ENCODE measurements at regions not wholly inside any gene's neighbourhood (a gene's known extent, or its start where the extent isn't known, plus 50 kb on each side); places are given as distances from the start of the nearest gene placed in this dataset.

GRCh38 chr10:36802490-36803153 lies 322.8 kb upstream of the ANKRD30A start:
- no peaks in the 10 kb centered on the region for H3K36me3 ChIP-seq (ENCODE audit: control insufficient read depth in 5 of 5, insufficient read depth in 5 of 5, low read length in 5 of 5)
- no peaks in the 10 kb centered on the region for H3K27me3 ChIP-seq (ENCODE audit: control insufficient read depth in 5 of 5, insufficient read depth in 4 of 5, low read length in 5 of 5)
- no peak overlapping the region for H3K9ac ChIP-seq (ENCODE audit: low read length in 5 of 5)
- peaks cover 0 to 11% (median 8%) of the 10 kb centered on the region in 5 donors for H3K4me1 ChIP-seq (ENCODE audit: control insufficient read depth in 5 of 5, insufficient read depth in 5 of 5, low read length in 5 of 5)
- H3K9me3 ChIP-seq (ENCODE audit: control insufficient read depth in 5 of 5, low read length in 5 of 5): no peaks in the 10 kb centered on the region
- no peak overlapping the region for H3K4me3 ChIP-seq (ENCODE audit: low read depth in 1 of 5, low read length in 5 of 5)
- no peak overlapping the region for H3K27ac ChIP-seq (ENCODE audit: low read depth, low read length)

GRCh38 chr10:36801660-36802059 lies 323.7 kb upstream of the ANKRD30A start:
- Histone ChIP-seq H3K27me3 (ENCODE audit: control insufficient read depth in 5 of 5, insufficient read depth in 4 of 5, low read length in 5 of 5) (no peaks in the 10 kb centered on the region), H3K9ac (ENCODE audit: low read length in 5 of 5) (no peak overlapping the region), H3K36me3 (ENCODE audit: control insufficient read depth in 5 of 5, insufficient read depth in 5 of 5, low read length in 5 of 5) (no peaks in the 10 kb centered on the region), H3K27ac (ENCODE audit: low read depth, low read length) (no peak overlapping the region), H3K4me3 (ENCODE audit: low read depth in 1 of 5, low read length in 5 of 5) (no peak overlapping the region), H3K9me3 (ENCODE audit: control insufficient read depth in 5 of 5, low read length in 5 of 5) (no peaks in the 10 kb centered on the region), H3K4me1 (ENCODE audit: control insufficient read depth in 5 of 5, insufficient read depth in 5 of 5, low read length in 5 of 5) (peaks cover 0 to 11% (median 8%) of the 10 kb centered on the region in 5 donors)

GRCh38 chr10:36794981-36795380 lies 330.4 kb upstream of the ANKRD30A start:
- no peaks in the 10 kb centered on the region for H3K9me3 ChIP-seq (ENCODE audit: control insufficient read depth in 5 of 5, low read length in 5 of 5)
- H3K36me3 ChIP-seq (ENCODE audit: control insufficient read depth in 5 of 5, insufficient read depth in 5 of 5, low read length in 5 of 5): no peaks in the 10 kb centered on the region
- no peaks in the 10 kb centered on the region for H3K27me3 ChIP-seq (ENCODE audit: control insufficient read depth in 5 of 5, insufficient read depth in 4 of 5, low read length in 5 of 5)
- no peak overlapping the region for H3K4me3 ChIP-seq (ENCODE audit: low read depth in 1 of 5, low read length in 5 of 5)
- H3K4me1 ChIP-seq (ENCODE audit: control insufficient read depth in 5 of 5, insufficient read depth in 5 of 5, low read length in 5 of 5): peaks cover 0 to 2% (median 0%) of the 10 kb centered on the region in 5 donors
- H3K27ac ChIP-seq (ENCODE audit: low read depth, low read length): no peak overlapping the region
- H3K9ac ChIP-seq (ENCODE audit: low read length in 5 of 5): no peak overlapping the region

- H3K9ac ChIP-seq (ENCODE audit: low read length in 5 of 5): no peak overlapping the region
- no peaks in the 10 kb centered on the region for H3K9me3 ChIP-seq (ENCODE audit: control insufficient read depth in 5 of 5, low read length in 5 of 5)
- H3K4me1 ChIP-seq (ENCODE audit: control insufficient read depth in 5 of 5, insufficient read depth in 5 of 5, low read length in 5 of 5): peaks cover 0 to 4% (median 0%) of the 10 kb centered on the region in 5 donors
- no peaks in the 10 kb centered on the region for H3K36me3 ChIP-seq (ENCODE audit: control insufficient read depth in 5 of 5, insufficient read depth in 5 of 5, low read length in 5 of 5)
- H3K27me3 ChIP-seq (ENCODE audit: control insufficient read depth in 5 of 5, insufficient read depth in 4 of 5, low read length in 5 of 5): no peaks in the 10 kb centered on the region
- no peak overlapping the region for H3K27ac ChIP-seq (ENCODE audit: low read depth, low read length)
- no peak overlapping the region for H3K4me3 ChIP-seq (ENCODE audit: low read depth in 1 of 5, low read length in 5 of 5)
These were observed 335.4 kb upstream of the ANKRD30A start for GRCh38 chr10:36789974-36790373.

- H3K36me3 ChIP-seq (ENCODE audit: control insufficient read depth in 5 of 5, insufficient read depth in 5 of 5, low read length in 5 of 5): no peaks in the 10 kb centered on the region
- H3K9me3 ChIP-seq (ENCODE audit: control insufficient read depth in 5 of 5, low read length in 5 of 5): no peaks in the 10 kb centered on the region
- H3K9ac ChIP-seq (ENCODE audit: low read length in 5 of 5): no peak overlapping the region
- H3K27ac ChIP-seq (ENCODE audit: low read depth, low read length): no peak overlapping the region
- peaks cover 0 to 6% (median 0%) of the 10 kb centered on the region in 5 donors for H3K27me3 ChIP-seq (ENCODE audit: control insufficient read depth in 5 of 5, insufficient read depth in 4 of 5, low read length in 5 of 5)
- no peak overlapping the region for H3K4me3 ChIP-seq (ENCODE audit: low read depth in 1 of 5, low read length in 5 of 5)
- H3K4me1 ChIP-seq (ENCODE audit: control insufficient read depth in 5 of 5, insufficient read depth in 5 of 5, low read length in 5 of 5): peaks cover 0 to 4% (median 0%) of the 10 kb centered on the region in 5 donors
These were observed 337.2 kb upstream of the ANKRD30A start for GRCh38 chr10:36788152-36788551.

GRCh38 chr10:36783400-36783799 lies 342.0 kb upstream of the ANKRD30A start:
- Histone ChIP-seq H3K27me3 (ENCODE audit: control insufficient read depth in 5 of 5, insufficient read depth in 4 of 5, low read length in 5 of 5) (peaks cover 0 to 10% (median 0%) of the 10 kb centered on the region in 5 donors), H3K36me3 (ENCODE audit: control insufficient read depth in 5 of 5, insufficient read depth in 5 of 5, low read length in 5 of 5) (no peaks in the 10 kb centered on the region), H3K27ac (ENCODE audit: low read depth, low read length) (no peak overlapping the region), H3K4me3 (ENCODE audit: low read depth in 1 of 5, low read length in 5 of 5) (no peak overlapping the region), H3K4me1 (ENCODE audit: control insufficient read depth in 5 of 5, insufficient read depth in 5 of 5, low read length in 5 of 5) (no peaks in the 10 kb centered on the region), H3K9me3 (ENCODE audit: control insufficient read depth in 5 of 5, low read length in 5 of 5) (no peaks in the 10 kb centered on the region), H3K9ac (ENCODE audit: low read length in 5 of 5) (no peak overlapping the region)

GRCh38 chr10:36781570-36781969 lies 343.8 kb upstream of the ANKRD30A start:
- Histone ChIP-seq H3K36me3 (ENCODE audit: control insufficient read depth in 5 of 5, insufficient read depth in 5 of 5, low read length in 5 of 5) (no peaks in the 10 kb centered on the region), H3K27ac (ENCODE audit: low read depth, low read length) (no peak overlapping the region), H3K4me1 (ENCODE audit: control insufficient read depth in 5 of 5, insufficient read depth in 5 of 5, low read length in 5 of 5) (no peaks in the 10 kb centered on the region), H3K9me3 (ENCODE audit: control insufficient read depth in 5 of 5, low read length in 5 of 5) (no peaks in the 10 kb centered on the region), H3K4me3 (ENCODE audit: low read depth in 1 of 5, low read length in 5 of 5) (no peak overlapping the region), H3K9ac (ENCODE audit: low read length in 5 of 5) (no peak overlapping the region), H3K27me3 (ENCODE audit: control insufficient read depth in 5 of 5, insufficient read depth in 4 of 5, low read length in 5 of 5) (peaks cover 0 to 10% (median 0%) of the 10 kb centered on the region in 5 donors)

GRCh38 chr10:36780158-36780557 lies 345.2 kb upstream of the ANKRD30A start:
- Histone ChIP-seq H3K27me3 (ENCODE audit: control insufficient read depth in 5 of 5, insufficient read depth in 4 of 5, low read length in 5 of 5) (peaks cover 0 to 10% (median 0%) of the 10 kb centered on the region in 5 donors), H3K4me1 (ENCODE audit: control insufficient read depth in 5 of 5, insufficient read depth in 5 of 5, low read length in 5 of 5) (no peaks in the 10 kb centered on the region), H3K27ac (ENCODE audit: low read depth, low read length) (no peak overlapping the region), H3K4me3 (ENCODE audit: low read depth in 1 of 5, low read length in 5 of 5) (no peak overlapping the region), H3K9ac (ENCODE audit: low read length in 5 of 5) (no peak overlapping the region), H3K36me3 (ENCODE audit: control insufficient read depth in 5 of 5, insufficient read depth in 5 of 5, low read length in 5 of 5) (no peaks in the 10 kb centered on the region), H3K9me3 (ENCODE audit: control insufficient read depth in 5 of 5, low read length in 5 of 5) (no peaks in the 10 kb centered on the region)

- Histone ChIP-seq H3K36me3 (ENCODE audit: control insufficient read depth in 5 of 5, insufficient read depth in 5 of 5, low read length in 5 of 5) (no peaks in the 10 kb centered on the region), H3K27me3 (ENCODE audit: control insufficient read depth in 5 of 5, insufficient read depth in 4 of 5, low read length in 5 of 5) (peaks cover 0 to 10% (median 0%) of the 10 kb centered on the region in 5 donors), H3K9ac (ENCODE audit: low read length in 5 of 5) (no peak overlapping the region), H3K27ac (ENCODE audit: low read depth, low read length) (no peak overlapping the region), H3K4me3 (ENCODE audit: low read depth in 1 of 5, low read length in 5 of 5) (no peak overlapping the region), H3K4me1 (ENCODE audit: control insufficient read depth in 5 of 5, insufficient read depth in 5 of 5, low read length in 5 of 5) (no peaks in the 10 kb centered on the region), H3K9me3 (ENCODE audit: control insufficient read depth in 5 of 5, low read length in 5 of 5) (no peaks in the 10 kb centered on the region)
These were observed 346.1 kb upstream of the ANKRD30A start for GRCh38 chr10:36779238-36779846.

GRCh38 chr10:36778651-36779050 lies 346.7 kb upstream of the ANKRD30A start:
- no peak overlapping the region for H3K27ac ChIP-seq (ENCODE audit: low read depth, low read length)
- peaks cover 0 to 9% (median 0%) of the 10 kb centered on the region in 5 donors for H3K27me3 ChIP-seq (ENCODE audit: control insufficient read depth in 5 of 5, insufficient read depth in 4 of 5, low read length in 5 of 5)
- H3K9me3 ChIP-seq (ENCODE audit: control insufficient read depth in 5 of 5, low read length in 5 of 5): no peaks in the 10 kb centered on the region
- no peaks in the 10 kb centered on the region for H3K36me3 ChIP-seq (ENCODE audit: control insufficient read depth in 5 of 5, insufficient read depth in 5 of 5, low read length in 5 of 5)
- no peak overlapping the region for H3K9ac ChIP-seq (ENCODE audit: low read length in 5 of 5)
- H3K4me3 ChIP-seq (ENCODE audit: low read depth in 1 of 5, low read length in 5 of 5): no peak overlapping the region
- no peaks in the 10 kb centered on the region for H3K4me1 ChIP-seq (ENCODE audit: control insufficient read depth in 5 of 5, insufficient read depth in 5 of 5, low read length in 5 of 5)

Data from subcutaneous abdominal adipose tissue (tissue), 5 donors.